ENCODE measurements at regions not wholly inside any gene's neighbourhood (a gene's known extent, or its start where the extent isn't known, plus 50 kb on each side); places are given as distances from the start of the nearest gene placed in this dataset.

DNA sequence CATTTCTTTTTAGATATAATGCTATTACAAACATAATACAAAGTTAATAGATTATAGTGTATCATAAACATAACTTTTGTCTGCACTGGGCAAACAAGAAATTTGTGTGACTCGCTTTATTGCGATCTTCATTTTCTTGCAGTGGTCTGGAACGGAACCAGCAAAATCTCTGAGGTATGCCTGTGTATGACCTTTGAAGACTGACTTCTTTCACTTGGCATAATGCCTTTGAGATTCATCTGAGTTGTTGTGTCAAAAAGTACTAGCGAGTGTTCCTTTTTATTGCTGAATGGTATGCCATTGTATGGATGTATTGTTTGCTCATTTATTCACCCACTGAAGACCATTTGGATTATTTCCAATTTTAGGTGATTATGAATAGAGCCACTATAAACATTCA lies 69.2 kb downstream of the TANC2 start:
- TF ChIP-seq POLR2AphosphoS5 (IDR thresholded peaks at IDR 0.05; ENCODE audit: low read depth, low read length) (no peak), POLR2A (IDR thresholded peaks at IDR 0.05; ENCODE audit: low read depth, low read length) (no peak), TAF1 (IDR thresholded peaks at IDR 0.05; ENCODE audit: low read depth, low read length) (no peak), POU2F2 (IDR thresholded peaks at IDR 0.05; ENCODE audit: low read depth, low read length) (no peak), SPI1 (IDR thresholded peaks at IDR 0.05; ENCODE audit: low read depth, low read length) (no peak), PAX5 (IDR thresholded peaks at IDR 0.05; ENCODE audit: insufficient read depth, low read length, severe bottlenecking) (no peak)
